Natural killer cell treated with Interleukin-12 subunit alpha and Interleukin-12 subunit beta and Interleukin-15 and Interleukin-18, amount 100 ng/mL, for 72 hours (primary cell): ENCODE measurements at regions not wholly inside any gene's neighbourhood (a gene's known extent, or its start where the extent isn't known, plus 50 kb on each side); places are given as distances from the start of the nearest gene placed in this dataset.

ENCODE experiments used
- ATAC-seq, 2 donors: fragments of 150-1000 bp; cut with Tn5 transposase in 1 of 2; sonication (Bioruptor Pico), chemical (Tn5 transposase) in 1 of 2; 2 replicates each; pipeline ENCODE4 v1.10.0; 2021
- DNase-seq: peaks from one replicate; pipeline ENCODE4 v3.0.0; 2022; ENCODE audit warnings: low spot score
- H3K27ac Mint-ChIP-seq, 2 donors: 1 replicate in 1 of 2; 2 replicates in 1 of 2; pipeline ENCODE4 v1.8.0; 2022; ENCODE audit warnings: mixed read lengths in 2 of 2, mild to moderate bottlenecking in 1 of 2, moderate library complexity in 1 of 2
- H3K27me3 Mint-ChIP-seq, 2 donors: 1 replicate in 1 of 2; 2 replicates in 1 of 2; pipeline ENCODE4 v1.8.0; 2022; ENCODE audit warnings: mixed read lengths in 2 of 2
- H3K36me3 Mint-ChIP-seq: one replicate; pipeline ENCODE4 v1.8.0; 2022; ENCODE audit warnings: mixed read lengths
- H3K4me1 Mint-ChIP-seq, 2 donors: 1 replicate in 1 of 2; 2 replicates in 1 of 2; pipeline ENCODE4 v1.8.0; 2022; ENCODE audit warnings: low read depth in 2 of 2, mixed read lengths in 2 of 2, mild to moderate bottlenecking in 1 of 2
- H3K4me3 Mint-ChIP-seq: one replicate; pipeline ENCODE4 v1.8.0; 2022; ENCODE audit warnings: mixed read lengths
- H3K9me3 Mint-ChIP-seq: 2 replicates; pipeline ENCODE4 v1.8.0; 2022; ENCODE audit warnings: mixed read lengths

DNA sequence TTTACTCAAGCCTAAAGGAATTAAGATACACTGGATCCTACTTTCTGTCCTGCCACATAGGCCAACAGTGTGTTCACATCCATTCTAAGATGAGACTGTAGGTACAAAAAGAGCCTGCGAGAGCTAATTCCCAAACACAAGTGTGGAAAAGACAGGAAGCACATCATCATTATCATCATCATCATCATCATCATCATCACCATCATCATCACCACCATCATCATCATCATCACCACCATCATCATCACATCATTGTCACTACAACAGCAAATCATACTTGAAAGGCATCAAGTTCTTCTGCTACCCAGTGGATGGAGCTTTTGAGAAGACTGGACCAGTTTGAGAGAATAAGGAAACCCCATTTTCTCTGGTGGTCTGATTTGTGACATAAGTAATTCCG is 268.1 kb downstream of the HS3ST3A1 start:
- H3K36me3 Mint-ChIP-seq, result no peaks in the 10 kb centered on the region
- H3K4me1 Mint-ChIP-seq, result no peaks in the 10 kb centered on the region
- no peaks in the 10 kb centered on the region for H3K9me3 Mint-ChIP-seq
- H3K27me3 Mint-ChIP-seq, result peaks cover 8 to 28% of the 10 kb centered on the region in 2 donors
- no peak for DNase-seq
- H3K4me3 Mint-ChIP-seq, result no peak overlapping the region
- no peak for ATAC-seq
- no peak overlapping the region for H3K27ac Mint-ChIP-seq

DNA sequence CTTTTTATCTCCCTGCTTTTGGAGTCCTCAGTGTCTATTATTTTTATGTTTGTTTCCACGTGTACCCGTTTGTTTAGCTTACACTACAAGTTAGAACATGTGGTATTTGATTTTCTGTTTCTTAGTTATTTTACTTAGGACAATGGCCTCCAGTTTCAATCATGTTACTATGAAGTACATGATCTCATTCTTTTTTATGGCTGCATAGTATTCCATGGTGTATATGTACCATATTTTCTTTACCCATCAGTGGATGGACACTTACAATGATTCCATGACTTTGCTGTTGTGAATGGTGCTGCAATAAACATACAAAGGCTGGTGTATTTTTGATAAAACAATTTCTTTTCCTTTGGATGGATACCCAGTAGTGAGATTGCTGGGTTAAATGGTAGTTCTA is 269.5 kb downstream of the HS3ST3A1 start:
- H3K27ac Mint-ChIP-seq, result no peak overlapping the region
- H3K4me1 Mint-ChIP-seq, result no peaks in the 10 kb centered on the region
- H3K4me3 Mint-ChIP-seq, result no peak overlapping the region
- no peaks in the 10 kb centered on the region for H3K9me3 Mint-ChIP-seq
- ATAC-seq (no peak), DNase-seq (no peak)
- H3K36me3 Mint-ChIP-seq, result no peaks in the 10 kb centered on the region
- H3K27me3 Mint-ChIP-seq, result peaks cover 3 to 28% of the 10 kb centered on the region in 2 donors

DNA sequence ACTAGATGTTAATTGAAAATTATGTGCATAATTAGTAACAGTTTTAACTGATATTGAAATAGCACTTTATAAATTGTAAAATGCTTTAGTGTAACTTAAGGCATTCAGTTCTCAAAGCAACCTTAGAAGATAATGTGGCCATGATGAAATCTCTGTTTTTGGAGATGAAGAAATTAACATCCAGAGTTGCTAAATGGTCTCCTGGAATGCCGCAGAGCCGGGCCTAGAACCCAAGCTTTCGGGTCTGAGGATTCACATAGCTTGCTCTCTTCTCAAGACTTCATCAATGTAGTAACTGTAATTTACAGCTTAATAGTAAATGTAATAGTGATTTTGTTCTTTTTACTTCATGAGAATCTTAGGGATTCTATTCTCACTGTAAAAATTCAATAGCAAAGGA is 272.3 kb downstream of the HS3ST3A1 start:
- H3K4me1 Mint-ChIP-seq, result no peaks in the 10 kb centered on the region
- no peak overlapping the region for H3K27ac Mint-ChIP-seq
- H3K27me3 Mint-ChIP-seq, result peaks cover 3 to 34% of the 10 kb centered on the region in 2 donors
- H3K36me3 Mint-ChIP-seq, result no peaks in the 10 kb centered on the region
- DNase-seq (no peak), ATAC-seq (no peak)
- H3K4me3 Mint-ChIP-seq, result no peak overlapping the region
- no peaks in the 10 kb centered on the region for H3K9me3 Mint-ChIP-seq

DNA sequence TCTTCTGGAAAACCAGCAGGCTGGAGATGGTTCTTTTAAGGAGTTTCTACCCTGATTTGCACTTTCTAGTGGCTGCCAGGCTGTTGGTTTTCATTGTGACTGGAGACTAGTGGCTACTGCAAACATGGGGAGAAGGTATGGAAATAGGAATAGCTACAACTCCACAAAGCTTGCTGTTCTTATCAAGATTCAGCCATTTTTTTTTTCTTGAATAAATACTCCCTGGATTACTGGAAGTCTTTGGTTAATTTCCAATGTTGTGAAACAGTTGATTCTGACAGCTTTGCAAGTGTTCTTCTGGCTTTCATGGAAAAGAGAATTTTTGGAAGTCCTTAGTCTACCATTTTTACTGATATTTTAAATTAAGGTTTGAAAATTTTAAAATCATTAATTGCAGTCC is 277.7 kb downstream of the HS3ST3A1 start:
- Mint-ChIP-seq H3K4me3 (no peak overlapping the region), H3K9me3 (no peaks in the 10 kb centered on the region), H3K36me3 (no peaks in the 10 kb centered on the region), H3K27ac (no peak overlapping the region), H3K27me3 (peaks cover 0 to 6% of the 10 kb centered on the region in 2 donors), H3K4me1 (no peaks in the 10 kb centered on the region)
- no peak for DNase-seq
- ATAC-seq, result no peak

DNA sequence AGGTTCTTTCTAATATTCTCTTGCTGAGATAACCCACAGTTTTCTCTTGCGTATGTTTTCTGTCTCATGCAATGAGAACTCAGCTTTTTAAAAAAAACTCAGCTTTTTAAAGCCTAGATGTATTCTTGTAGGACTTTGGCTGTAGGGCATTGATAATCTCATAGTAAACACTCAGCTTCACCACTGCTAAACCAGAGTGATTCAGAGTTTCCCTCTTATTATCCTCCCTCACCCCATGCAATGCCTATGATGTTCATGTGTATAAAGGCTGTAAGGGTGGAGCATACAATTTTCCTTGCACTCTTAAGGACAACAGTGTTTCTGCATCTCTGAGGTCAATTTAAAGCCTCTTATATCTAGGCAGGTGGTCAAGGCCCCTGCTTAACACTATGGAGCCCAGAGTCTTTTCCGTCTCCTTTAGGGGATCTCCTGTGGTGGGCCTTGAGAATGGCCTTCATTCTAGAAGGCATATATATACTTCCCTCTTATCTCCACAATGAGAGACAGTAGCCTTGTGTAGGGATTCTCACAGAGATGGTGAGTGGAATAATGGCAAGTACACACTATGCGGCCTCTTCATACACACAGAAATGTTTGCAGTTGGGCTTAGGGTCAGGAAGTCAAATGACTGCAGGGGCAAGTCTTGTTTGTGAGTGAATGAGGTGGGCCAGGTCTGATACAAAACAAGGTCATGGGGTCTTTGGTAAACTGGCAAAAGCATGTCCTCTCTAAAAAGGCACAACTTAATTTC is 279.6 kb downstream of the HS3ST3A1 start:
- Mint-ChIP-seq H3K4me1 (no peaks in the 10 kb centered on the region), H3K27ac (no peak overlapping the region), H3K9me3 (no peaks in the 10 kb centered on the region), H3K27me3 (peaks cover 0 to 6% of the 10 kb centered on the region in 2 donors), H3K36me3 (no peaks in the 10 kb centered on the region), H3K4me3 (no peak overlapping the region)
- DNase-seq (no peak), ATAC-seq (no peak)

DNA sequence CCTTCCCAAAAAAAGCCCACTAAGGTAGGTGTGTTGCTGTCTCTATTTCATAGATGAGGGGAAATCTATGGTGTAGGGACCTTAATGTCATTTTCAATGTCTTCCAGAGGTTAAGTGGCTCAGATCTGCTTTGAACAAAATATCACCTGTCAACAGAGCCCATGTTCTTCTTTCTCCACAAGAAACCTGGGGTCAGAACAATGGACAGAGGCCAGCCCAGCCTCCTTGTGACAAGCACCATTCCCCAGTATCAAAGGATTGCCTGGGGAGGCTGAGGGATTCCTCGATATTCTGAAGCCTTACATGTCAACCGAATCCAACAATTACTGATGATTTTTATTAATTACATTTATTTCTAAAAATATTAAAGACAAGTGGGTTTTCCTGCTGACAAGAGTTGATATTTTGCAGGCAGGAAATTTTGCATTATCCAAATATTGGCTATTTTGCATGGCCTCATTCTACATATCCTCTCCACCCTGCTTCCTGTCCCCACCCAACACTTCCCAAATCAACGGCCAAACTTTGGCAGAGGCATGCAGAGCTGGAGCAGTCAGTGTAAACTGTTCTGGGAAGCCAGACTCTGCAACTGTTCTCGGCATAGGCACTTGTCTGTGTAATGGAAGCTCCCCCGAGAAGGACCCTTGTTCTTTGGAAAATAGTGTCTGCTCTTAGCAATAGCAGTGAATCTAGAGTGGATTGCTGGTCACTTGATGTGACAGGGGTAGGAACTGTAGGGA is 281.5 kb downstream of the HS3ST3A1 start:
- H3K27me3 Mint-ChIP-seq, result peaks cover 0 to 6% of the 10 kb centered on the region in 2 donors
- no peak for ATAC-seq
- no peaks in the 10 kb centered on the region for H3K36me3 Mint-ChIP-seq
- no peaks in the 10 kb centered on the region for H3K9me3 Mint-ChIP-seq
- H3K4me1 Mint-ChIP-seq, result no peaks in the 10 kb centered on the region
- no peak overlapping the region for H3K27ac Mint-ChIP-seq
- H3K4me3 Mint-ChIP-seq, result no peak overlapping the region
- DNase-seq, result no peak

DNA sequence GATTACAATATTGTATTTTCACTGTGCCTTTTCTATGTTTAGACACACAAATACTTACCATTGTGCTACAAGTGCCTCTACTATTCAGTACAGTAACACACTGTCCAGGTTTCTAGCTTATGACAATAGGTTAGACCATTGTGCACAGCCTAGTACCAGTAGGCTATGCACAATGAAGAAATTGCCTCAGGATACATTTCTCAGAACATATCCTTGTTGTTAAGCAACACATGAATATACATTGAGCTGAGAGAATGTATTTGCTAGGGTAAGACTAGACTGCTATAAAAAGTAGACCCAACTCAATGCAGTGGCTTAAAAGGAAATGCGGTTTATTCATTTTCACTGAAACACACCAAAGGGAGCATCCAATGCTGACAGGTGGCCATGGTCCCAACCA is 285.1 kb downstream of the HS3ST3A1 start:
- Mint-ChIP-seq H3K27ac (no peak overlapping the region), H3K4me1 (no peaks in the 10 kb centered on the region), H3K9me3 (no peaks in the 10 kb centered on the region), H3K27me3 (peaks cover 0 to 10% of the 10 kb centered on the region in 2 donors), H3K4me3 (no peak overlapping the region), H3K36me3 (no peaks in the 10 kb centered on the region)
- ATAC-seq, result no peak
- DNase-seq, result no peak

DNA sequence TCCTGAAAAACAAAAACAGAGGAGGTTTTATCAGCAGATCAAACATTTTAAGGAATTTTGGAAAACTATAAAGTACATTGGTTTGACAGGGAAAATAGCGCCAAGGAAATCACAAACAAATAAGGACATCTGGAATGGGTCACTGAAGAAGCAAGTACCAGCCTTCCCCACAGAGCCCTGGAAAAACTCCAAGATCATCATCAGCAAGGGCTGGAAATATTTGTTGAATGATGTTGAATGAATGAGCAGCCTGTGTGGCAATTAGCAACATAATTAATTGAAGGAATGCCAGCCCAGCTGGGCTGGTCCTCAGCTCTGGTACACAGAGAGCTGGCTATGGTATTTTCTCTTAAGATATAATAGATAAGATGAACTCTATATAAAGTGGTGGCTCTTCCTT is 290.4 kb downstream of the HS3ST3A1 start:
- no peak overlapping the region for H3K27ac Mint-ChIP-seq
- peaks cover 4% of the 10 kb centered on the region for H3K36me3 Mint-ChIP-seq
- H3K9me3 Mint-ChIP-seq, result peaks cover 4% of the 10 kb centered on the region
- H3K4me3 Mint-ChIP-seq, result no peak overlapping the region
- H3K4me1 Mint-ChIP-seq, result no peaks in the 10 kb centered on the region
- ATAC-seq, result no peak
- peaks cover 0 to 23% of the 10 kb centered on the region in 2 donors for H3K27me3 Mint-ChIP-seq
- DNase-seq, result no peak

DNA sequence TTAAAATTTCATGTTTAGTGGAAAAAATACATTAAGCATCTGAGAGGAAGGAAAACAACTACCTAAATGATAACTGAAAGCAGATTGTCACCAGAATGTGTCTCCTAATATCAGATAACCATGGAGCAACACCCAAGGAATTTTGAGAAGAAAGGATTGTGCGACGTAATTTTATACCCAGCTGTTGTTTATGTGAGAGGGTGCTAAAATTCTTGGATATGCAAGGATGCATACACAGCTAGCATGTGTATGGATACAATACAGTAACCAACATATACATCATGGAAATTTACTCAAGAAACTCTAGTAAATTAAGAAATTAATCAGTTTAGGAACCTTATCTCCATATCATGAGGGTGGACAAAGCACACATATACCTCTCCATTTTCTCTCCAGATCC is 290.9 kb downstream of the HS3ST3A1 start:
- Mint-ChIP-seq H3K36me3 (peaks cover 4% of the 10 kb centered on the region), H3K9me3 (peaks cover 4% of the 10 kb centered on the region), H3K27ac (no peak overlapping the region), H3K27me3 (peaks cover 0 to 23% of the 10 kb centered on the region in 2 donors), H3K4me3 (no peak overlapping the region), H3K4me1 (no peaks in the 10 kb centered on the region)
- DNase-seq (no peak), ATAC-seq (no peak)

DNA sequence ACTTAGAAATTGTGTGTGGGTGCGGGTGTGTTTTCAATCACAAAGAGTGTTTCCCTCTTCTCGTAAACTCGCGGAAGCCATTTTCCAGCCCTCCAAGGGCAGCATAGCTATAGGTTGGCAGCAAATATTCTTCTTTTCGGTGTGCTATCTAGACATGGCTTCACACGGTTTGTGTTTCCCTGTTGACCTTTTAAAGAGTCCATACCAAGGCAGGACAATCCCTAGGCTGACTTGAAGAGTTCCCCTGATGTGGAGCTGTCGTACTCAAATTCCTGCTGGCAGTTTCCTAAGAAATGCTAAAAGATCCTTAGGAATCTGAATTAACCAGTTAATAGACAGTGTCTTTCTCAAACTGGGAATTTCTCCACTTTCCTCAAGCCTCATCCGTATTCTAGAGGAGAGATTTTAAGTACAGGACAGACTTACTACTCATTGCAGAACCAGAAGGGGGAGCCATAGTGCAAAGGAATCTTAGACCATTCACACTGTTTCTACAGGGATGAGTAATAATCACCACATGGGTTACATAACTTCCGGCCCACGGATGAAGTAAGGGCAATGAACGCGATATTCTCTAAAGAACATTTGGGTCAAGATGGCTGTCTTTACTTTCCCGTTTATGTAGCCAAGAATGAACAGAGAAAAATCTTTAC is 288.6 kb upstream of the ELAC2 start:
- ATAC-seq, result peak in 1 of 2 donors; percentile 58
- peaks cover 4% of the 10 kb centered on the region for H3K36me3 Mint-ChIP-seq

DNA sequence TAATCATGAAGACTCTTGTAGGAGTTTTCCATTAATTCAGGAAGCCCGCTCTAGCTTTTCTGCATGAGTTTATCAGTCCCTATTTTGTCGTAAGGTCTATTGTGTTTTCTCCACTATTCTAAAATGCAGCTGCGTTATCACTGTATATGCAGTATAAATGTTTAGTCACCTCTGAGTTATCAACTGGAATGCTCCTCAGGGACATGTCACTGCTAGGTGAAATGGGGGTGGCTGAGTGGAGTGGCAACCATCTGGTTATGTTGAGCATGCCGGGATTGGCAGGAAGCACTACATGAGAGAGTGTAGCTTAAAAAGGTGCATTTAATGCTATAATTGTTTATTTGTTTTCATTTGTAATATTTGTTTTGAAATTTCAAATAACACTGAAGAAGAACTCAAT is 285.2 kb upstream of the ELAC2 start:
- H3K27me3 Mint-ChIP-seq, result no peaks in the 10 kb centered on the region
- no peak overlapping the region for H3K4me3 Mint-ChIP-seq
- ATAC-seq, result no peak
- no peak for DNase-seq
- H3K36me3 Mint-ChIP-seq, result no peaks in the 10 kb centered on the region
- no peaks in the 10 kb centered on the region for H3K4me1 Mint-ChIP-seq
- H3K9me3 Mint-ChIP-seq, result no peaks in the 10 kb centered on the region
- no peak overlapping the region for H3K27ac Mint-ChIP-seq

More for the DNA sequence above, 288.6 kb upstream of the ELAC2 start:
- H3K27ac Mint-ChIP-seq, result no peak overlapping the region
- H3K4me1 Mint-ChIP-seq, result no peaks in the 10 kb centered on the region
- DNase-seq, result no peak
- H3K9me3 Mint-ChIP-seq, result peaks cover 4% of the 10 kb centered on the region
- peaks cover 0 to 12% of the 10 kb centered on the region in 2 donors for H3K27me3 Mint-ChIP-seq
- H3K4me3 Mint-ChIP-seq, result no peak overlapping the region

DNA sequence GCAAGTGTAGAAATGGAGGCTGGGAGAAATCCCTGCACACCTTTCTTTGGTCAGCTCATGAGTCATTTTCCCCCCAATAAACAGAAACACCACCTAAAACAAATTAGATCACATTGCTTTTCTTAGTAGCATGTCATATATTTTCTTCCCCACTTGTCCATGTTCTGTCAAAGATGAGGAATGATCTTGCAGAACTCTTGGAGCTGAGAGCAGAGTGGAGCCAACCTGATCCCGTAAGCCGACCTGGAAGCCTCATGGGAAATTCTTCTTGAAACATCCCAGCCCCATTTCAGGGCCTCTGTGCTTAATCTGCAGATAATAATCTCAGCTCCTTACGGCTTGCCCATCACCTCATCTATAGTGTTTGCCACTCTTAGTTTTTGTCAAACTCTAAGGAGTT is 284.6 kb upstream of the ELAC2 start:
- no peak for DNase-seq
- no peak for ATAC-seq
- no peaks in the 10 kb centered on the region for H3K9me3 Mint-ChIP-seq
- H3K27me3 Mint-ChIP-seq, result no peaks in the 10 kb centered on the region
- H3K4me1 Mint-ChIP-seq, result no peaks in the 10 kb centered on the region
- H3K4me3 Mint-ChIP-seq, result no peak overlapping the region
- H3K36me3 Mint-ChIP-seq, result no peaks in the 10 kb centered on the region
- H3K27ac Mint-ChIP-seq, result no peak overlapping the region

DNA sequence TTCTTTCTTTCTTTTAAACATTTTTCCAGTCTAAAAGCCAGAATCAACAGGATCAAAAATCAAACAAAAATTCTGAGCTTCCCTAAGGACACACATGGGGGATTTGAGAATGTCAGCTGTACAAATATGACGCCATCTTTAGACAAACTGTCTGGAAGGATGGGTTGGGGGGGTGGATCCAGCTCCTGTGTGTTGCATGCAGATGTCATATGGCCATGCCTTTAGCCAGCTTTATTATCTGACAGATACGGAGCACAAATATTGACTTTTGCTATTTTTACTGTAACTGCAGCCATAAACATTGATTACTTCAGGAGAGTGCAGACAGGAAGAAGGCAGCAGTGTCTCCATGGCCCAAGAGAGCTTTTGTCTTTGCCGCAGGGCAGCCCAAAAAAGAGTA is 279.4 kb upstream of the ELAC2 start:
- Mint-ChIP-seq H3K36me3 (no peaks in the 10 kb centered on the region), H3K9me3 (no peaks in the 10 kb centered on the region), H3K4me1 (no peaks in the 10 kb centered on the region), H3K27me3 (no peaks in the 10 kb centered on the region), H3K4me3 (no peak overlapping the region), H3K27ac (no peak overlapping the region)
- ATAC-seq (no peak), DNase-seq (no peak)

DNA sequence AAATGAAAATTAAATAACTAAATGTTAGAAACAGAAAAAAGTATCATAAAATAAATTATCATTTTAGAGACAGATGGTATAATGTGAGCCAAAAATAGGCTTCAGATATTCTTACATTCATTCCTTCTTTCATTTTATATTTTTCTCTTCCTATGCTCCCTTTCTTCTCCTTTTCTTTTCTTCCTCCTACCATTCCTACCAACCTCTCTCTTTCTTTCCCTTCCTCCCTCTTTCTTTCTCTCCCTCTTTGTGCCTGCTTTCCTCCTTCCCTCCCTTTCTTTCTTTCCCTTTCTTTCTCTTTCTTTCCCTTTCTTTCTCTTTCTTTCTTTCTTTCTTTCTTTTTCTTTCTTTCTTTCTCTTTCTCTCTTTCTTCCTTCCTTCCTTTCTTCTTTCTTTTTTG is 275.6 kb upstream of the ELAC2 start:
- DNase-seq (no peak), ATAC-seq (no peak)
- Mint-ChIP-seq H3K4me1 (no peaks in the 10 kb centered on the region), H3K36me3 (no peaks in the 10 kb centered on the region), H3K27ac (no peak overlapping the region), H3K9me3 (no peaks in the 10 kb centered on the region), H3K27me3 (no peaks in the 10 kb centered on the region), H3K4me3 (no peak overlapping the region)
